Renal pelvis (tissue), 1 donor: ENCODE measurements at regions not wholly inside any gene's neighbourhood (a gene's known extent, or its start where the extent isn't known, plus 50 kb on each side); places are given as distances from the start of the nearest gene placed in this dataset.

Experiments
- DNase-seq: peaks from one replicate; pipeline ENCODE4 v3.0.0-alpha.2; 2013

DNA sequence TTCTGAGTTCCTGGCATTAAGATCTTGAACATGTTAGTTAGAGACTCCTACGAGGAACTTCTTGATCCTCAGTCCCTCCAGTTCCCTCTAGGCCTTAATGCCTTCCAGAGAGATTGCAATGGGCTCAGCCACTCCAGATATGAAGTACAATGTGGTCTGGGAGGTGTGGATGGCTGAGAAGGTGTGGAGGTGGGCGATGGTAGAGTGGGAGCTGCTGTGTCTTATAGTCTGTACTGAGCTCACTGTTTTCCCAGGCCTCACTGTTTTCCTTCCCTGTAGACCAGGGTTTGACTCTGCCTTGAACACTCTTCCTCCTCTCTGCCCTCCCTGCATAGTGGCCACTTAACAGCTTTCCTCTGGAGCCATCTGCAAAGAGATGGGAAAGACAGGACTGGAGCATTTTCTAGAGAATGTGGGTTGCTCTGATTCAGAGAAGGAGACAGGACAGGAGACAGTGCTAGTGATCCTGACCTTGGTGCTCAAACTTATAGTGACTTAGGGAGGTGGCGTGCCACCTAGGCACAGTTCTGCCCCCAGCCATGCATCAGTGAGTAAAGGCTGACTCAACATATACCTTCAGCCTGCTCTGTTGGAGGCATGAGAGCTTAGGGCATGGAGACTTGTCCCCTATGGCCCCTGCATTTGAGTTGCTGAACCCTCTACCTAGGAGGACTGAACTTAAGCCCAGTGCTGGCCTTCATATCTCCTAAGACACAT, 129.7 kb downstream of the TDRD15 start:
- DNase-seq: no peak

GRCh38 chr2:21254170-21254965, 130.6 kb downstream of the TDRD15 start:
- DNase-seq: no peak

GRCh38 chr2:21256006-21256405, 132.2 kb downstream of the TDRD15 start:
- DNase-seq: no peak

DNA sequence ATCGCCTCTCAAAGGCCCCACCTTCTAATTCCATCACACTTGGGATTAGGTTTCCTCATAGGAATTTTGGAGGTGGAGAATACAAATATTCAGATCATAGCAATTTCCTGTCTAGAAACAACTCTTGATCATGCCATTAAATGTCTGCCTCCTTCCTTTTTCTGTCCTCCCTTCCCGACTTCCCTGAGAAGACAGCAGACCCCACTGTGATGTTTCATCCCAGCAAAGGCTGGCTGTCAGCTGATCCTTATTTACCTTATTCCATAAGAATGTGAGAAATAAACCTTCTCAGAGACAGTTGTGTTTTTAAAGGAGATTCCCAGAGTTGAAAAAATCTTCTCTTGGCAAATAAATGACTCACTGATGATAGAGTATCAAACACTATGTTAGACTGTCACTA, 133.9 kb downstream of the TDRD15 start:
- DNase-seq: no peak

DNA sequence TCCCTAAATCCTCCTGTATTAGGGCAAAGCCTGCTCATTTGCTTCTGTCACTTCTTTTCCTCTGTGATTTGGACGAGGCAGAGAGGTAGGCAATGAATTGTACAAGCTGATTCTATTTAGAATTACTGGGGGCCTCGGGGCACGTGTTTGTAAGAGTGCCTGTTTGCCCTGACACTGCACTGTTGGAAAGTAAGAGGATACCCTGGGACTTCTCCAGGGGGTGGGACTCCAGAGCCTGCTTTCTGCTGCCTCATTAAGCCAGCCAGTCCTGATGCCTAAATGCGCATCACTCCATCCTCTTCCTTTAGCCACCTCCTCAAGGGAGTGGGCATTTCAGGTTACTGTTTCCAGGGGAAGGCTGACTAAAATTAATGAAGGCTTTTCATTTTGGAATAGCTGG, 134.3 kb downstream of the TDRD15 start:
- no peak for DNase-seq

DNA sequence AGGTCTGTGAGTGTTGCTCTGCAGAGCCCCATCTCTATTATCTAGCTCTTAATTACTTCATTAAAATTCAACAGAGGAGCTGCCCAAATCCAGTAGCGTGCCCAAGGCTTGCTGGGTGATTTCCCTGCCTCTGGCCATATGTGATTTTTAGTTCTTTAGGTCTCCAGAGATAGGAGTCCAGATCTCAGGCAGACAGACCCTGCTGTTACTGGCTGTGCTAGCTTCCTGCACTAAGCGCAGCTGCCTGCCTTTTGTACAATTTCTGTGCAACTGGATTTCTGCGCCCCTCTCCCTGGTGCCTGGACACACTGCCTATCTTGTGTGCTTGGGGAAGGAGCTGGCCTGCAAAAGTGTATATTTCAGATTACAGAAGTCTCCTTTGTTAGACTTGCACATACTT, 136.5 kb downstream of the TDRD15 start:
- no peak for DNase-seq

DNA sequence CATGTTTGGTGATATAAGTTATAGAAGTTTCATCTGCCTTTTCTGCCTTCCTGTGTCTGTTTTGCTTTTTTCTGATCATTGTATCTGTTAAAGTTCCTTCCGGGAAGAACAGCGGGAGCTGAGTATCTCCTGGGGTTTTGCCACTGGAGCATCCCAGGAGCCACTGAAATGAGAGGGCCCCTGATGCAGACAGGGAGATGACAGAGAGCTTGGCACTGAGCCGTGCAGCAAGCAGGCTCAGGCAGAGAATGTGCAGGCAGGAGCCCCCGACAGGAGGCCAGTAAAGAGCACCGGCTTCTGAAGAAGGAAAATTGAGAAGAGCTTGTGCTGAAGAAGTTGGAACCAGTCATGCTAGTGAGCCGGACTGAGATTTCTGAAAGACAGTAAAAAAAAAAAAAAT, 137.8 kb downstream of the TDRD15 start:
- no peak for DNase-seq

DNA sequence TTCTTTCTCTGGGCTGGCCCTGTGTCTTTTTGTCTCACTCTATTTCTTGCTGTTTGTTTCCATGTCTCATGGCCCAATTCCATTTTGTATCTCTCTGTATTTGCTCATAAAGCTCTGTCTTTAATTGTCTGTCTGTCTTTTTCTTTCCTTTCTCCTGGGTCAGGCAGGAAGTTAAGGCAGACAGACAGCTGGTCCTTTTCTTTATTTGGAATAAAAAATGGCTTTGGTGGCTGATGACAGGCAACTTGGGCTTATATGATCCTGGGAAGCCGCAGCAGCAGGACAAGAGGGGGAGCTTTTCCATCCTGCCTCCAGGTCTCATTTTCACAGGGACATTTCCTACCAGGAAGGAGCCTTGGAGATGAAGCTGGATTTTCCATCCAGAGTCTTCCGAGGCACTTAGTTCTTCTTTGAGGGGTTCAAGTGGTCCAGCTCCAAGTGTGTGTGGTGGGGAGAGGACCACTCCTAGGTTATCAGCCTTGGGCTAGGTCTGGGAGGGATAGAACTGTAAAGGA, 138.7 kb downstream of the TDRD15 start:
- no peak for DNase-seq

GRCh38 chr2:21263622-21264021, 139.9 kb downstream of the TDRD15 start:
- no peak for DNase-seq

- DNase-seq: no peak
These were observed 142.0 kb downstream of the TDRD15 start for GRCh38 chr2:21265752-21266151.

- DNase-seq: no peak
These were observed 143.6 kb downstream of the TDRD15 start for GRCh38 chr2:21267232-21267835.

GRCh38 chr2:21268197-21268877, 144.6 kb downstream of the TDRD15 start:
- no peak for DNase-seq

DNA sequence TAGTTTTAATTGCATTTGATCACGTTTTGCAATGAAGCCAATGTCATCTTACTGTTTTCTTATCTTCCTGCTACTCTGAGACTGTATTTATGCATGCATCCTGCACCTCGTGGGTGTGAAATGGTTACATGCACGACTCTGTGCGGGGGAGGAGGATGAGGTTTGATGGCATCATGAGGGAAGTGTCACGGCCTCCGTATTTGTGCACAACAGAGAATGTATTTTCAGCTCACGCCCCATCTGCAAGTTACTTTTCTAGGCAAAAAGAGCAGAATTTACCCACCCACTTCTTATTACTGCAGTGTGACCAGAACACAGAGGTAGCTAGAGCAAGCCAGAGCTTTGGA, 145.1 kb downstream of the TDRD15 start:
- no peak for DNase-seq

GRCh38 chr2:21269382-21269781, 145.6 kb downstream of the TDRD15 start:
- no peak for DNase-seq

DNA sequence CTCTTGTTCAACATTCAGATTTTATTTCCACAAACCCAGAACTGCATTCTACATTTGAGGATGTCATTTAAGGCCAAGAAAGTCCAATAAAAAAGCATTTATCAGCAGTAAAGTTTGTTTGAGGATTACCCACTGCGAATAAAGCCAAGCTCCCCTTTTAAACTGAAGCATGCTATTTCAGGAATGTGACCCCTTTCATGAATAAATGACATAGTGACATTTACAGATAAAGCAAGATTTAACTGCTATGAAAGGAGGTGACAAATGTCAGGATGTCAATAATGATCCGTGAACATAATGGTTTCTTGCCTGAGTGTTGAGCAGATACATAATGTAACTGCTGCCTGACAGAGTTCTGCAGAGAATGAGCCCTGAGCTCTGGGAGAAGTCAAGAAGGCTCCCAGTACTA, 146.3 kb downstream of the TDRD15 start:
- no peak for DNase-seq

GRCh38 chr2:21270708-21271122, 146.9 kb downstream of the TDRD15 start:
- peak; percentile 69 for DNase-seq

DNA sequence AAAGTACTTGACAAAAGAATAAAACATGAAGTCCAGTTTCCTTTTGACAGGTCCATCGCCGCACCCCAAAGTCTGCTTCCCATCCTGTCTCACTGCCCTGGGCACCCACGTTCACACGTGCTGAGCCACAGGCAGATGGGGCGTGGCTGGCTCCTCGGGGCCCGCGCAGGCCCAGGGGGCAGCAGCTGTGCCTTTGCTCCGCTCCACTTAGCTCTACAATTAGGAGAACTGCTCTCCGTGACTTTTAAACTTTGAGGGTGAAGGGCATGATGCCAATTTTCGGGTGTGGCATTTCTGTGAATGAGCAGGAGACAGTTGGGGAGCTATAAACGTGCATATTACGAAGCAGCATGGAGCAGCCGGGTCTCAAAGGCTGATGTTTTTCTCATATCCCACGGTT, 152.4 kb downstream of the TDRD15 start:
- no peak for DNase-seq

DNA sequence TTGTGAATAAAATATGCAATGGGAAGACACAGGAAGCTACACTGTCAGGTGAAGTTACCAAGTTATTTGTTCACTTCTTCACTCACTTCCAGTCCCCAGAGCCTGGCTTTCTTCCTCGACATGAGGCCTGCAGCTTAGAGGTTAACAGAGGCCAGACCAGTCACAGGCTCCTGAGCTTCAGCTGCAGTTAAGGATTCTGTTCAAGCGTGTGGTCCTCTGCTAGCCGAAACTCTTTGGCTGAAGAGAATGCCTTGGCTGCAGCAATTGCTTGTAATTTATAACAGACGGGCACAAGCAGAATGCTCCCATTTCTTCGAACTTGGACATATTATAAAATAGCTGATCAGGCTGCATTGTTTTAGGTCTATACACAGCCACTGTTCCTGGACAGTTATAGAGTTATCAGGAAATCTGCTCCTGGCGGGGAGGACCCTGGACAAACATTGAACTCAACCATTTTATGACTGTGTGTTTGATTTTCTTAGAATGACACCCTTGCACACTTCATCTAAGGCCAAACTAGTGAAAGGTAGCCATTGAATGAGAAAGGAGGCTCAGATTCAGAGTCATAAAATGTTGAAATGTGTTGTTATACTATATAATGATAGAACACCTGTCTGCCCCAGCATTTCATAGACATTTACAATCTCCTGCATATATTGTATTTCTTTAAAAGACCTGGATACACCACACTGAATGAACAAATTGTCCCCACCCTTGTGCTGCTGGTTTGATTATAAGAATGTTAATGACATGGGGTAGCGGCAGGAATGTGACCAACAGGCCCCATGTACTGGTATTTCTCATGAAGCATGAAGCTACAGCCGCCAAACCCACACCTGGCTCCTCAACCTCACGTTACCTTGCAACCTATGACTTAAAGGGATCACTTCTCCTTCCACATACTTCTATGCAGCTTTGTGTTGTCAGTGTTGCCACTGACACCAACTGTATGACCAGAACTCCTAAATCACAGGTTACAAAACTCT, 153.6 kb downstream of the TDRD15 start:
- no peak for DNase-seq

DNA sequence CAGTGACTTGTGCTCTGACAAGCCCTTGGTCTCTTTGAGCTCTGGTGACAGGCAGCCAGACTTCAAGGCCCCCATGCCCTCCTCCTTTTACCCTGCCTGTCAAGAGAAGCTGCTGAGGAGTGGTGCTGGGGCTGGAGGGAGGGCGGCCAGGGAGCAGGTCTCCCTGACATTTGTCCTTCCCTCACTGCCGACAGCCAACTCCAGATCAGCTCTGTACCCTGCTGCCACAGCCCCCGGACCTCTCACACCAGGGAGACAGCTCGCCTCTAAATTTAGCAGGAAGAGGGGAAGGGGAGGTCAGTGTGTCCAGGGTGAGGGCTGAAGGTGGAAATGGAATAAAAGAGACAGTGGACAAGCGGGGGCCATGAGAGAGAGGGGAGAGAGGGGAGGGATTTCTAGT, 155.8 kb downstream of the TDRD15 start:
- DNase-seq: no peak

DNA sequence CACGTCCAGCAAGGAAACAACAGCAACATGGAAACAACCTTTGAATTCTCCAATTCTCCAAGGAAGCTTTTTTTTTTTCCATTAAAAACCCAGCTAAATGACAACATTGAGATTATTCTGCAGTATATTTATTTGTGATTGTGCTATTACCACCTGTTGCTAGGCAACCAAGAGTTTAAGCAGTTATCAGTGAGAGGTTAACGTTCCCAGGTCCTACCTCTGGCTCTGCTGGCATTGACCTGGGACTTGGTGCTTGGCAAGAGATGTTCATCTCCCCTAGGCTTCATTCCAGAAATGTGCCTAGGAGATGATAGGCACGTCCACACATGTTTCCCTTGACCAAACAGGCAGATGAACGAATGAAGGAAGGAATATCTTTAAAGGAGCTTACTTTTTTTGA, 157.0 kb downstream of the TDRD15 start:
- no peak for DNase-seq

DNA sequence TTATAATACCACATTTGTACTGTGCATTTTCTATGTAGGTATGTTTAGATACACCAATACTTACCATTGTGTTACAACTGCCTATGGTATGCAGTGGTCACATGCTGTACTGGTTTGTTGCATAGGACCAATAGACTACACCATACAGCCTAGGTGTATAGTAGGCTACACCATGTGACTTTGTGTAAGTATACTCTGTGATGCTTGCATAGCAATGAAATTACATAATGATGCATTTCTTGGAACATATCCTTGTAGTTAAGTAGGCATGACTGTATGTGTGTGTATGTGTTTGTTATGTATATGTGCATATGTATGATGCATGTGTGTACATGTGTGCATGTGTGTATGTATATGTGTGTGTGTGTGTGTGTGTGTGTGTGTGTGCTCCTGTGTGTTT, 157.6 kb downstream of the TDRD15 start:
- no peak for DNase-seq
